ENCODE measurements at regions not wholly inside any gene's neighbourhood (a gene's known extent, or its start where the extent isn't known, plus 50 kb on each side); places are given as distances from the start of the nearest gene placed in this dataset.

DNA sequence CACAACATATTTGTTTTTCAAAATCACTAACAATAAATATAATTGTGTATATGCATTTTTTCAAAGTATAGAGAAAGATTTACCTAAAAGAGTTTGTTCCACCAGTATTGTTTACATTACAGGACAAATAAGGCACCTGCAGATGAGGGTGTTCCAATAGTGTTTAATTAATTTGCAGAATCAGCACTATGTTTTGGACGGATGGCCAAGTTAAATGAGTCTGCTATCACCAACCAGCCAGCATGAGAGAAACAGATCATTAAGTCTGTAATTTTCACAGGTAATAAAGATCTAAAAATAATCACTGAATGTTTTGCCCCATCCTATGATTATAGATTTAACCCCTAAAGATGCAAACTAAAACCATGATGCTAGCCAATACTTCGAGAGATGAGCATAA is 2247.0 kb downstream of the NCAM2 start:
- TF ChIP-seq, protein P1, sequence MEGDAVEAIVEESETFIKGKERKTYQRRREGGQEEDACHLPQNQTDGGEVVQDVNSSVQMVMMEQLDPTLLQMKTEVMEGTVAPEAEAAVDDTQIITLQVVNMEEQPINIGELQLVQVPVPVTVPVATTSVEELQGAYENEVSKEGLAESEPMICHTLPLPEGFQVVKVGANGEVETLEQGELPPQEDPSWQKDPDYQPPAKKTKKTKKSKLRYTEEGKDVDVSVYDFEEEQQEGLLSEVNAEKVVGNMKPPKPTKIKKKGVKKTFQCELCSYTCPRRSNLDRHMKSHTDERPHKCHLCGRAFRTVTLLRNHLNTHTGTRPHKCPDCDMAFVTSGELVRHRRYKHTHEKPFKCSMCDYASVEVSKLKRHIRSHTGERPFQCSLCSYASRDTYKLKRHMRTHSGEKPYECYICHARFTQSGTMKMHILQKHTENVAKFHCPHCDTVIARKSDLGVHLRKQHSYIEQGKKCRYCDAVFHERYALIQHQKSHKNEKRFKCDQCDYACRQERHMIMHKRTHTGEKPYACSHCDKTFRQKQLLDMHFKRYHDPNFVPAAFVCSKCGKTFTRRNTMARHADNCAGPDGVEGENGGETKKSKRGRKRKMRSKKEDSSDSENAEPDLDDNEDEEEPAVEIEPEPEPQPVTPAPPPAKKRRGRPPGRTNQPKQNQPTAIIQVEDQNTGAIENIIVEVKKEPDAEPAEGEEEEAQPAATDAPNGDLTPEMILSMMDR (IDR thresholded peaks at IDR 0.05; ENCODE audit: poor library complexity, severe bottlenecking) = no peak
- TF ChIP-seq TAF1 (IDR thresholded peaks at IDR 0.05; ENCODE audit: low read depth) = no peak
- no peak for TF ChIP-seq MXI1 (conservative IDR thresholded peaks at IDR 0.05; ENCODE audit: poor library complexity, severe bottlenecking)
- TF ChIP-seq EP300 (conservative IDR thresholded peaks at IDR 0.05; ENCODE audit: poor library complexity, severe bottlenecking) = no peak
- TF ChIP-seq, protein P2, sequence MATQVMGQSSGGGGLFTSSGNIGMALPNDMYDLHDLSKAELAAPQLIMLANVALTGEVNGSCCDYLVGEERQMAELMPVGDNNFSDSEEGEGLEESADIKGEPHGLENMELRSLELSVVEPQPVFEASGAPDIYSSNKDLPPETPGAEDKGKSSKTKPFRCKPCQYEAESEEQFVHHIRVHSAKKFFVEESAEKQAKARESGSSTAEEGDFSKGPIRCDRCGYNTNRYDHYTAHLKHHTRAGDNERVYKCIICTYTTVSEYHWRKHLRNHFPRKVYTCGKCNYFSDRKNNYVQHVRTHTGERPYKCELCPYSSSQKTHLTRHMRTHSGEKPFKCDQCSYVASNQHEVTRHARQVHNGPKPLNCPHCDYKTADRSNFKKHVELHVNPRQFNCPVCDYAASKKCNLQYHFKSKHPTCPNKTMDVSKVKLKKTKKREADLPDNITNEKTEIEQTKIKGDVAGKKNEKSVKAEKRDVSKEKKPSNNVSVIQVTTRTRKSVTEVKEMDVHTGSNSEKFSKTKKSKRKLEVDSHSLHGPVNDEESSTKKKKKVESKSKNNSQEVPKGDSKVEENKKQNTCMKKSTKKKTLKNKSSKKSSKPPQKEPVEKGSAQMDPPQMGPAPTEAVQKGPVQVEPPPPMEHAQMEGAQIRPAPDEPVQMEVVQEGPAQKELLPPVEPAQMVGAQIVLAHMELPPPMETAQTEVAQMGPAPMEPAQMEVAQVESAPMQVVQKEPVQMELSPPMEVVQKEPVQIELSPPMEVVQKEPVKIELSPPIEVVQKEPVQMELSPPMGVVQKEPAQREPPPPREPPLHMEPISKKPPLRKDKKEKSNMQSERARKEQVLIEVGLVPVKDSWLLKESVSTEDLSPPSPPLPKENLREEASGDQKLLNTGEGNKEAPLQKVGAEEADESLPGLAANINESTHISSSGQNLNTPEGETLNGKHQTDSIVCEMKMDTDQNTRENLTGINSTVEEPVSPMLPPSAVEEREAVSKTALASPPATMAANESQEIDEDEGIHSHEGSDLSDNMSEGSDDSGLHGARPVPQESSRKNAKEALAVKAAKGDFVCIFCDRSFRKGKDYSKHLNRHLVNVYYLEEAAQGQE (IDR thresholded peaks at IDR 0.05; ENCODE audit: borderline replicate concordance) = no peak
- no peak for TF ChIP-seq SMC3 (conservative IDR thresholded peaks at IDR 0.05; ENCODE audit: poor library complexity)
- no peak for TF ChIP-seq EZH2 (IDR thresholded peaks at IDR 0.05; ENCODE audit: borderline replicate concordance, insufficient read depth, low read length, poor library complexity, severe bottlenecking)
- no peak for TF ChIP-seq POLR2AphosphoS5 (IDR thresholded peaks at IDR 0.05)

Data from neural cell (in vitro differentiated cells).